GM18520 (cell line): ENCODE measurements at regions not wholly inside any gene's neighbourhood (a gene's known extent, or its start where the extent isn't known, plus 50 kb on each side); places are given as distances from the start of the nearest gene placed in this dataset.

Experiments
- ATAC-seq: cut with Tn5 transposase; IDR thresholded peaks from one replicate; pipeline ENCODE4 v1.9.1; 2021; ENCODE audit not compliant: unreplicated experiment

DNA sequence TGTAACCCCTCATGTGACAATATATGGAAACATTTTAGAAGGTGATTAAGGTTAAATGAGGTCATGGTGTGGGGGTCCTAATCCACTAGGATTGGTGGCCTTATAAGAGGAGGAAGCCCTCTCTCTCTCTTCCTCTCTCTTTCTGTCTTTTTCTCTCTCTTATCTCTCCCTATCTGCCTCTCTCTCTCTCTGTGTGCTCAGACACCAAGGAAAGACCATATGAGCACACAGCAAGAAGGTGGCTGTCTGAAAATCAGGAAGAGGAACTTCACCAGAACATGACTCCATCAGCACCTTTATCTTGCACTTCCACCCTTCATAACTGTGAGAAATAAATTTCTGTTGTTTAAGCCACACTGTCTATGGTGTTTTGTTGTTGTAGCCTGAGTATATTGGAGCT lies 1472.2 kb downstream of the PCDH7 start:
- no peak for ATAC-seq

DNA sequence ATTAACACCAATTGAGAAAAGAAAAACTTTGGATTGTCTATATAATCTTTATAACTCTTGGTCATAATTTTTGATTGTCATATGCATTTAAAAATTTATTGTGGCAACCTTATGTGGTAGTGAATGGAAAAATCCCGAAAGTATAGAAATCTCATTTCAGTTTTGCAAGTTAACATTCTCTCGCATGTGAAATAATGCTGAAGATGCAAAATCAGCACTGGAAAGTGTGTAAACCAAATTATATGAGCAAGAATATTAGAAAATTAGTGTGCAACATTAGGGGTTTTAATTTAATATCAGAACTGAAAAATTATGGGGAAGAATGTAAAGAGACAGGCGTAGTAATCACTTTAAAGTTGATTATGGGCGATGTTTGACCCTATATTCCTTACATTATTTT lies 1472.8 kb downstream of the PCDH7 start:
- ATAC-seq = no peak

DNA sequence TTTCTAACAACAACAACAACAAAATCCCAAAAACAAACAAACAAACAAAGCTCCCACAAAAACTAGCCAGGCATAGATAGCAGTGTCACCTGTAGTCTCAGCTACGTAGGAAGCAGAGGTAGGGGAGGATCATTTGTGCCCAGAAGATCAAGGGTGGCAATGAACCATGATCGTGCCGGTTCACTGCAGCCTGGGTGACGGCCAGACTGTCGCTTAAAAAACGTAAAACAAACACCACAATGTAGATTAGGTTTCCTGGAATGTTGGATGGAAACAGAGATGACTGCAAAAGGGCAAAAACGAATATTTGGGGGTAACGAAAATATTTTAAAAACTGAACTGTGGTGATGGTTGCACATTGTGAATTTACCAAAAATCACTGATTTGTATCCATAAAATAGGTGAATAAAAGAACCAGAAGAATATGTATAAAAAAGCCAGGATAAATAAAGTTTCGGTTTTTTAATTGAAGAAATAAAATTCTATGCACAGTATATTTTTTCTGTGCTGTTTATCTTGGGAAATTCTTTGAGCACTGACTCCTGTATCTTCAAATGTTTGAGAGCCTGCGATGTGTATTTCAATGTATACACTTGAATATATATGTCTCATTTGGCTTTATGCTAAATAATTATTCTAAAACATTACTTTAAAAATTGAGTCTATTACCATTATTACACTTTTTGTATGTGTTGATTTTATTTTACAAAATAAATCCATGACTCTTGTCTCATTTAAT lies 1477.0 kb downstream of the PCDH7 start:
- ATAC-seq = no peak

DNA sequence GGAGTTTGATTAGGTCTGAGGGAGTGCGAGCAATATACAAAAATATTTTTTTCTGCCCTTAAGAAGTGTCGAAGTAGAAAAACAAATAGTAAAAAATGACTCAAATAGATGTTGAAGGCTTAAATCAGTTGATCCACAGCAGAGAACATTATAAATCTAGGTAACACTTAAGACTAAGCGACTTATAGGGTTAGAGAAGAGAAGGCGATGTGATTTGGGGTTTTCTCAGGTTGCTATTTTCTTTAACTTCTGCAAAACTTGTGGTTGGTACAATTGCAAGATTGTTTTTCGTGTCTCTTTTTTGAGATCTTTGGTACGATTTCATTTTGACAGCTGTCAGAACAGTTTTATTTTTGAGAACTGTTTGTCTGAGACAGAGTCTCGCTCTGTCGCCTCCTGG lies 1479.5 kb downstream of the PCDH7 start:
- ATAC-seq = no peak

DNA sequence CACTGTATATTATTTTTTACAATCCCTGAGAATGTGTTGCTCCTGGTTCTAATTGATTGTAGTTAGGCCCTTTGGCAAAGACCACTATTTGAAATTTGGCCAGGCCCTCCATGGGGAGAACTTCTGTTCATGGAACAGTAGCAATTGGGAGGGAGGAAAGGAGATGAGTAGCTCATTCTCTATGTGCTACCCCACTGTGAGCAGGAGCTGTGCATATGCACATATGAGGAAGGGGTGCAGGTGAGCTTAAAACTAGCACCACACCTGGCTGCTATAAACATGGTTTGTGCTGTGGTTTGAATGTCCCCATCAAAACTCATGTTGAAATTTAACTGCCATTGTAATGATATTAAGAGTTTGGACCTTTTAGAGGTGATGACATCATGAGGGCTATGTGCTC lies 1483.2 kb downstream of the PCDH7 start:
- ATAC-seq = no peak

DNA sequence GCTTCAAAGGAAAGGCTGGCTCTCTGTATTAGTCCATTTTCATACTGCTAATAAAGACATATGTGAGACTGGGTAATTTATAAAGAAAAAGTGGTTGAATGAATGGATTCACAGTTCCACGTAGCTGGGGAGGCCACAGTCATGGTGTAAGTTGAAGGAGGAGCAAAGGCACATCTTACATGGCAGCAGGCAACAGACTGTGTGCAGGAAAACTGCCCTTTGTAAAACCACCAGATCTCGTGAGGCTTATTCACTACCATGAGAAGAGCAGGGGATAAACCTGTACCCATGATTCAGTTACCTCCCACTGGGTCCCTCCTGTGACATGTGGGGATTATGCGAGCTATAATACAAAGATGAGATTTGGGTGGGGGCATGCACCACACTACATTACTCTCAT lies 1486.6 kb downstream of the PCDH7 start:
- ATAC-seq = no peak

DNA sequence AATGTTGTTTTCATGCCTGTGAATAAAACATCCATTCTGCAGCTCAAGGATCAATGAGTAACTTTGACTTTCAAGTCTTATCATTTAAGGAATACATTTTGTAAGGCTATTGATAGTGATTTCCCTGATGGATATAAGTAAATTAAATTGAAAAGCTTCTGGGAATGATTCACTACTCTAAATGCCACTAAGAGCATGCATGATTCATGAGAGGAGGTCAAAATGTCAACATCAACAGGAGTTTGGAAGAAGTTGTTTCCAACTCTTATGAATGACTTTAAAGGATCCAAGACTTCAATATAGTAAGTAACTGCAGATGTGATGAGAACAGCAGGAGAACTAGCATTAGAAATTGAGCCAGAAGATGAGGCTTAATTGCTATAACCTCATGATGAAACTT lies 1487.3 kb downstream of the PCDH7 start:
- ATAC-seq = no peak

DNA sequence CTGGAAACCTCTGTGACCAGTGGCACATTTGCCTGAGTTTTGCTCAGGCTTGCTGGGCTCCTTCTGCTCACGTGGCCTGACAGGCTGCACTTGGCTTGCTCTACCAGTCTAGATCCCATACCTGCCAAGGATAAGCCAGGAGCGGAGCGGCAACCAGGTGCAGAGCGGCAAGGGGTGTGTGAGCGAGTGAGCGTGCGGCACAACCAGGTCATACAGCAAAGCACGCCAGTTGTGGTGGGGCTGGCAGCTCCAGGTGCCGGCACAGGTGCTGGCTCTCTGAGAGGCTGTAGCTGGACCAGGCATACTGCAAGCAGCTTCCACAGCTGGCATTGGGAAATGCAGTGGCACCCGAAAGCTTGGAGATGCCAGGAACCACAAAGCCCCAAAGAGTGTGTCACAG lies 1495.1 kb downstream of the PCDH7 start:
- no peak for ATAC-seq

DNA sequence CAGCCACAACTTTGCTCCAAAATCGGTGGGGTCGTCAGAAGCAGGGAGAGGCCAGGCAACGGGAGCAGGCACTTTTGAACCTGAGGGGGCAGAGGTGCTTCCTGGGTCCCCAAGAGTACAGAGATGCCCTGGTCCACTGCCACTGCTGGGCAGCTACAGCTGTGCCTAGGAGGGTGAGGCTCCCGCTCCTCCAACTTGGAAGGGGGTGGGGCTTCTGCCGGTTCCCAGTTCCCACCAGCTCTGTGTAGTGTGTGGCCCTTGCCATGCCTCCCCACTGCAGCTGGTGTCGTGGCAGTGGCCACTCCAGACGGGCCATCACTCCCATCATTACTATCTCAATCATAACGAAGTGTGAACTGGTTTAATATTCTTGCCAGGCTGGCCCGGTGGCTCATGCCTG lies 1496.3 kb downstream of the PCDH7 start:
- ATAC-seq = no peak

DNA sequence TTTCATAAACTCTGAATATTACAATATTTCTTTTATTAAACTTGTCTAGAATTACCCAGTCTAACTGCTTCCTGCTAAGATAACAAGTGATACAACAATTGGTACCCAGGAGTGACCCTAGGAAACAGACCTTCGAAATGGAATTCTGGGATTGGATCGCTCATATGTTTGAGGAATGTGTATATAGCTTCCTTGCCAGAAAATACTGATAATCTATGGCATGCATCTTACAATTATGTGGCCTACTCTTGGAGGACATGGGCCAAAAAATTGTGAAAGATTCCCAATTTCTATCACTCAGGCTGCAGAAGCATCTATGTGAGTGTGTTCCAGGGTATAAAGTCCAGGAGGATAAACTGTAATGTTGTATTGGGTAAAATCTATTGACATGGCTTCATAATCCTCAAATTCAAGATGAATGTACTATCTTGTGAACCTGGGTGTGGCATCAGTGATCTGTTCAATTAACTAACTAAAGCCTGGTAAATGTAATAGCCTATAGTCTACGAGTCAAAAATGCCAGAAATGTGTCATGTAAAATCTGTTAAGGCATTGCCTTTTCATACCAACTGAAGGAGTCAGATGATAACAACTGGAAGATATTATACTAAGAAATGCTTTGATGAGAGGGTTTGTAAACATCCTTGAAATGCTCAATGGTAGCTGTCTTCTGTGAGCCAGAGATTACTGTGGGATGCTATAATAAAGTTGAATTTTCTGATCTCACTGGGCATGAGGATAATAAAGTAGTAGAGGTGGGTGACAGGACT lies 1499.3 kb downstream of the PCDH7 start:
- no peak for ATAC-seq

DNA sequence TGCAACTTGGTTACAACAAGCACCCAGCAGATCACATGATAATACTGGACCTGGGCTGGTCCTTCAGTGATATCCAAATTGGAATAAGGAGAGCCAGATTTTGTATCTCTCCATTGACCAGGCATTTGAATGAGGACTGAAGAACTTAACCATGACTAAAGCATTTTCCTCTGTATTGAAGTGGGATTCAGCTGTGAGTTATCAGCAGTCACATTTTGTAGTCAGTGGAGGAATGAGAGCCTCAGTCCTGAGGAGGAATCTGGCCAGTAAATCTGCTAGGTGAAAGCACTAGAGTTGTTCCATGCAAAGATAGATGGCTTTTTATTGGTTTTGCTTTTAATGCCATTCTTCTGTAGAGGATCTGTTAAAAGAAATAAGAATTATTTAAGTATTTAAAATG lies 1506.0 kb downstream of the PCDH7 start:
- no peak for ATAC-seq

DNA sequence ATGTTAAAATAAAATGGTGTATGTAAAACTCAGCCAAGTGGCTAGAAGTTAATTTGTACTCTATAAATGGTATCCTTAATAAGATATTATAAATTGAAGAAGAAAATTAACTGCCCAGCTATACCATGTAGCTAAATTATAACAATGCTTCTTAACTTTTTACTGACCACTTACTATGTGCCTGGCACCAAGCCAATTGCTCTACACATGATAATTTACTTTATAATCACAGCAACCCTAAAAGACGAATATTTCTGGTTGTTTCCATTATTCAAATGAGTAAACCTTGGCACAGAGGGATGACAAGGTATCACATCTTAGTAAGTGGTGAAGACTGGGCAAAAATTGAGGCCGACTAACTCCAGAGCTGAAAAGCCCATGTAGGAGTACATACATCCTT lies 1506.6 kb downstream of the PCDH7 start:
- ATAC-seq = no peak

DNA sequence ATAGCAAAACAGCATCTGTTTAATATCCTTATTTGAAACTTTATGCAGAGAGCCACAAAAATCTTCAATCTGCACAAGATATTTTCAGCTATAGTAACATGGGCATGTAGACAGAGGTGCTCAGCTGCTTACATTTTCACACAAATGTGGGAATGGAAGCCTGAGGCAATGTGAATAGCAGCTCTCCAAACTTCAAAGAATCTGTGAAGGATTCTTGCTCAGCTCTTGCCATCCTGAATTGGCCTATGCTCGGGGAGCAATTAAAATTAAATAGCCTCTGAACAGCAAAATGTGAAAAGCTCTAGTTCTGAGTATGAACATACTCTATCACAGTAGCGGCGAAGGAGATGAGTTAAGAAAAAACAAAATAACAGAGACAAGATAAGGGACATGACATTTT lies 1523.8 kb downstream of the PCDH7 start:
- no peak for ATAC-seq

DNA sequence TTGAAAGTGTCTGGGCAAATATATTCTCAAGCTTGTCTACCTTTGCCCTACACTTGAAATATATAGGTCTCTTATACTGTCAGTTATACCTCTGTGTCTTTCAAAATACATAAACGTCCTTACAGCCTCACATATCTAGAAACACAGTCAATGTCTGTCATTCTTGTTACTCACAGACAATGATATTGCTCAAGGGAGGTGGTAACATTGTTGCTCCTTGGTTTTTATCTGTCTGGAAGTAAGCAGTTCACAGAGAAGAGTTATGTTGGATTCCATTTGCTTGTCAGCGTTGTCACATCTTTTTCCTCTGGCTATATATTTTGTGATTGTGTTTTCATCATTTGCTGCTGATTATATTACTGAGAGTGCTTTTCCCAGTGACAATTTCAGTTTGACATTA lies 1528.9 kb downstream of the PCDH7 start:
- ATAC-seq = no peak

DNA sequence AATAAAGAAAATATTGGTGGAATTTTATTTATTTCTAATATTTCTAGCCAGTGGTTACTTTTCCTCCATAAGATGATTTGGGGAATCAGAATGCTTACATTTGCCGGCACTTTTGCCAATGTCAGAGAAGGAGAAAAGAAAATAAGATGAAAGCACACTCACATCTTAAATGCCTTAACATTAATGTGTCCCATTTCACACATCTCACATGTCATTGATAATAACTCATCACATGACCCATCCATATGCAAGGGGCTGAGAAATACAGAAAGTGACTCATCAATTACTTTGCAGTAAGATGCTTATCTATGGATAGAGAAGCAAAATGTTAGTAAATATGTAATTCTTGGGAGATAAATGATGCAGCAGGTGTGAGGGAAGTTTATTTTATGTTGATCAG lies 1531.0 kb downstream of the PCDH7 start:
- no peak for ATAC-seq

DNA sequence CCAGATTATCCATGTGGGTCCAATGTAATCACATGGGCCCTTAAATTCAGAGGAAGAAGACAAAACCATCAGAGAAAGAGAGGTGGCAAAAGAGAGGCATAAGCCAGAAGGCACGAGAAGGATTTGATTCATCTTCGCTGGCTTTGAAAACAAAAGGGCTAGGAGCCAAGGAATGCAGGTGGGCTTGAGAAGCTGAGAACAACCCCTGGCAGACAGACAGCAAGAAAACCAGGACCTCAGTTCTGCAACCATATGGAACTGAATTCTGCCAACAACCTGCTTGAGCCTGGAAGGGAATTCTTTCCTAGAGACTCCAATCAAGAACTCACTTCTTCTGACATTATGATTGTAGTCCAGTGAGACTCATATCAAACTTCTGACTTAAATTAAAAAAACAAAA lies 1531.8 kb downstream of the PCDH7 start:
- no peak for ATAC-seq

DNA sequence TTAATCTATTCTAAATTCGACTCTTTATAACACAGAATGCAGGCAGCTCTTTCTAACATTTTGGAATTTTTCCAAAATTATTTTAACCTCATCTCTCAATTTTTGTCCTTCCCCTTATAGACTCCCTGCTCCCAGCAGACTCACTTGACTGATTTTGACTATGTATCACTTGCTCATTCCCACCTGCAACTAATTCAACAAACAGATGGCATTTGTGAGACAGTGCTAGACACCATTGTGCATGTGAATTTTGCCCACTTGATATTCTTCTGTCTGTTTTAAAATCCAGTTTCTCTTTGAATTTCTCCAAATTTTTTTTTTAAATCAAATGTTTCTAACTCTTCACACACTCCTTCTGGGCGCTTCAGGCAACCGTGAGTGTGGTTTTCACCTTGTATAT lies 1534.0 kb downstream of the PCDH7 start:
- ATAC-seq = no peak

DNA sequence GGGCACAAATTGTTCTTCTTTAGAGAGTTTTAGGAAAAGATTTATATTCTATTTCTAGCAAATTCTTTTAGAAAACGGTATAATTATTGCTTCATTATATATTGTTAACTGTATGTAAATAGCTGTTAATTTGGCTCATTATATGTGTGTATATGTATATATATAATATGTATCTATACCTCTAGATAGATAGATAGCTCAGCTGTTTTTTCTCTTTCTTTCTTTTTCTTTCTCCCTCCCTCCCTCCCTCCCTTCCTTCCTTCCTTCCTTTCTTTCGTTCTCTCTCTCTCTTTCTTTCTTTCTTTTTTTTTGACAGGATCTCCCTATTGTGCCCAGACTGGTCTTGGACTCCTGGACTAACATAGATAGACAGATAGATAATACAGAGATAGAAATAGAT lies 1538.8 kb downstream of the PCDH7 start:
- no peak for ATAC-seq

DNA sequence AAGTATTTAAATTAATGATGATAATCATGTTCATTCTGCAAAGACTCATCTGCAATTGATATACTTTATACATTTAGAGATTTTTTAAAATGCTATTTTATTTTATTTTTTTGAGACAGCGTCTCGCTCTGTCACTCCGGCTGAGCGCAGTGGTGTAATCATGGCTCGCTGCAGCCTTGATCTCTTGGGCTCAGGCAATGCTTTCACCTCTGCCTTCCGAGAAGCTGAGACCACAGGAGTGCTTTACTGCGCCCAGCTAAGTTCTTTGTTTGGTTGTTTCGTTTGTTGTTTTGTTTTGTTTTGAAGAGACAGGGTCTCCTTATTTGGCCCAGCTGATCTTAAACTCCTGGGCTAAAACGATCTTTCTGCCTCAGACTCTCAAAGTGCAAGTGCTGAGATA lies 1541.0 kb downstream of the PCDH7 start:
- no peak for ATAC-seq

DNA sequence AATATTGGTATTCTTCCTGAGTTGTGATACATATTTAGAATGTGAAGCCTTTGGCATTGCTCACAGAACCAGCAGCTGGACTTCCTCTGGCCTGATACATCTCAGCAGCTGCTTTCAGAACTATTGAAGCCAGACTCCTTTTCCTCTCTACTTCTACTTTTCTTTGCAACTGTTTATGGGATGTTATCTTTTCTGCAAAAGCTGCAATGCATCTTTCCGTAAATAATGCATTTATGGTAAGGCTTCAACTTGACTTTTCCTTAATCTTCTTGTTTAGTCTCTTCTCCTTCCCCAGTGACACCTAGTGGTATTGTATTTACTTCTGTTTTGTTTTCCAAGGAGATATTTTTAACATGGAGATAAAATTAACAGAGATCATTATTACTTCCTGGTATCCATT lies 1548.7 kb downstream of the PCDH7 start:
- ATAC-seq = no peak

DNA sequence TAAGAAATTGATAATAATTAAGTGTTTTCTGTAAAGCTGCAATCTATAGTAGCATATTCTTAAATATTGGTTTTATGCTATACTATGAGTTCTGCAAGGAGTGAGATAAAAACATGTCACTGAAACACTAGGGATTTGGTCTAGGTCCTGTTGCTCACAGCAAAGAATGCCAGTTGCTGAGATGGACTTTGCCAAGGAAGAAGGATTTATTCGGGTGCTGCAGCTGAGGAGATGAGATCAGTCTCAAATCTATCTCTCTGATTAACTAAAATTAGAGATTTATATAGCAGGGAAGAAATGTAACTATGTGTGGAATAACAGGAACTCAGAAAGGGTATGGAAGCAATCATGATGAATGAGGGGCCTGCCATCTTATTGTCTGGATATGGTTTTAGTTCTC lies 1569.9 kb downstream of the PCDH7 start:
- ATAC-seq = no peak

DNA sequence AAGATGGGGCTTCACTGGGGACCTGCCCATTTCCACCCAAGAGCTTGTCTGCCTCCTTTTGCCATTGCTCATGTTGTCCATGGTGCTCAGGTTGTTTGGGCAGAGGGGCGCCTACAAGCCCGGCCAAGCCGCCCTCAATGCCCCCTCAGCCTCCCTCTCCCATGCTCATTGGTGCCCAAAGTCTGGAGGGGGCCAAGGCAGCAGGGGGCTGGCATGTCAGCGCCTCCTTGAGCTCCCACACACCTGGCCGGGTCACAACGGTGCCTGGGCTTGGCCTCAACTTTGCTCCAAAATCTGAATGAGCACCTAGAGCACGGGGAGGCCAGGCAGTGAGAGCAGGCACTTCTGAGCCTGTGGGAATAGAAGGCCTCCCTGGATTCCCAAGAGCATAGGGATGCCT lies 1598.8 kb downstream of the PCDH7 start:
- no peak for ATAC-seq

DNA sequence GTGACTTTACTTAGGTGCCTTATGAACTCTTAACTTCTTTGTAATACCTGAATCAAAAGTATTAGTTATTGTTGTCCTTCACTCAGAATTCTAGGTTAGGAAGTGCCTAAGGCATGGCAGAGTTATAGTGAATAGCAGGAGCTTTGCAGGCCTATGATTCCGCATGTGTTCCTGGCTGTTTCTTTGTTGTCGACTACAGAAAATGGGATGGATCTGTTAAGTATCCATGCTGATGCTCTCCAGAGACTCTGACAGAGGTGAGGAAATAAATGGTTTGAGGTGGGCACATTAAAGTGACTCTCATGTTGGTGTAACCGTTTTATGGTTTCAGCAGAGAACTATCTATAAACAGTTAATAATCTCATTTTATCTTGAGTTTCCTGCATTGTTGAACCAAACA lies 1601.3 kb downstream of the PCDH7 start:
- no peak for ATAC-seq
